SK-N-MC (cell line): ENCODE measurements at regions not wholly inside any gene's neighbourhood (a gene's known extent, or its start where the extent isn't known, plus 50 kb on each side); places are given as distances from the start of the nearest gene placed in this dataset.

ENCODE experiments used
- EZH2 ChIP-seq: fragments of 200-600 bp; sonication (generic); IDR thresholded peaks from one replicate; pipeline ENCODE4 v1.6.1; 2017; ENCODE audit warnings: antibody characterized with exemption
- FOXP2 ChIP-seq: optimal IDR thresholded peaks from 2 replicates; pipeline ENCODE3; 2011; ENCODE audit warnings: mild to moderate bottlenecking, moderate library complexity; ENCODE audit not compliant: insufficient read depth; ENCODE audit errors: extremely low read length, control extremely low read depth
- POLR2AphosphoS5 ChIP-seq: IDR thresholded peaks from 2 replicates; pipeline ENCODE4 v1.6.1; 2012; ENCODE audit warnings: mild to moderate bottlenecking, low read depth, low read length, borderline replicate concordance

- TF ChIP-seq POLR2AphosphoS5 (no peak), EZH2 (no peak), FOXP2 (no peak)
These were observed 262.9 kb upstream of the DDI1 start for GRCh38 chr11:103773537-103773936.
